ENCODE measurements at regions not wholly inside any gene's neighbourhood (a gene's known extent, or its start where the extent isn't known, plus 50 kb on each side); places are given as distances from the start of the nearest gene placed in this dataset.

GRCh38 chr21:29443411-29444010, 144.8 kb downstream of the BACH1 start:
- no peak for DNase-seq

GRCh38 chr21:29448766-29449165, 150.0 kb downstream of the BACH1 start:
- no peak for DNase-seq

- DNase-seq = no peak
Measured at GRCh38 chr21:29449306-29449950, 150.7 kb downstream of the BACH1 start.

- DNase-seq = no peak
Measured at GRCh38 chr21:29450058-29450457, 151.3 kb downstream of the BACH1 start.

- DNase-seq = no peak
Measured at GRCh38 chr21:29453511-29453910, 154.8 kb downstream of the BACH1 start.

GRCh38 chr21:29454179-29454578, 155.5 kb downstream of the BACH1 start:
- DNase-seq = no peak

- no peak for DNase-seq
Measured at GRCh38 chr21:29462479-29462878, 163.8 kb downstream of the BACH1 start.

GRCh38 chr21:29465546-29465945, 166.8 kb downstream of the BACH1 start:
- DNase-seq = no peak

GRCh38 chr21:29466532-29466931, 167.8 kb downstream of the BACH1 start:
- no peak for DNase-seq

GRCh38 chr21:29470397-29470796, 171.7 kb downstream of the BACH1 start:
- DNase-seq = no peak

- DNase-seq = no peak
Measured at GRCh38 chr21:29473808-29474207, 175.1 kb downstream of the BACH1 start.

- DNase-seq = no peak
Measured at GRCh38 chr21:29475329-29475728, 176.6 kb downstream of the BACH1 start.

GRCh38 chr21:29477347-29477746, 178.6 kb downstream of the BACH1 start:
- no peak for DNase-seq

- no peak for DNase-seq
Measured at GRCh38 chr21:29477941-29478340, 179.2 kb downstream of the BACH1 start.

GRCh38 chr21:29481081-29481480, 182.4 kb downstream of the BACH1 start:
- DNase-seq = no peak

GRCh38 chr21:29481641-29482040, 182.9 kb downstream of the BACH1 start:
- DNase-seq = no peak

- no peak for DNase-seq
Measured at GRCh38 chr21:29486306-29486807, 187.6 kb downstream of the BACH1 start.

Data from activated CD4-positive, alpha-beta T cell treated with anti-CD3 and anti-CD28 coated beads for 48 hours (primary cell).